H9 (cell line): ENCODE measurements at regions not wholly inside any gene's neighbourhood (a gene's known extent, or its start where the extent isn't known, plus 50 kb on each side); places are given as distances from the start of the nearest gene placed in this dataset.

Experiments used
- DNase-seq: peaks from one replicate; pipeline ENCODE4 v3.0.0-alpha.2; 2017
- H2AFZ ChIP-seq: one replicate; pipeline ENCODE4 v1.6.1; 2013; ENCODE audit warnings: mild to moderate bottlenecking, low read length, control low read depth, moderate library complexity
- H2AK5ac ChIP-seq: 2 replicates; pipeline ENCODE4 v1.6.1; 2013; ENCODE audit warnings: low read length, control low read depth, mixed read lengths; ENCODE audit not compliant: insufficient read length
- H2BK120ac ChIP-seq: one replicate; pipeline ENCODE4 v1.6.1; 2013; ENCODE audit warnings: low read depth, mild to moderate bottlenecking, low read length, control low read depth, inconsistent platforms; ENCODE audit not compliant: poor library complexity, severe bottlenecking
- H2BK12ac ChIP-seq: 2 replicates; pipeline ENCODE4 v1.6.1; 2013; ENCODE audit warnings: low read length, control low read depth, mixed read lengths, low read depth; ENCODE audit not compliant: insufficient read length
- H2BK15ac ChIP-seq: 2 replicates; pipeline ENCODE4 v1.6.1; 2013; ENCODE audit warnings: low read depth, low read length, control low read depth
- H2BK20ac ChIP-seq: one replicate; pipeline ENCODE4 v1.6.1; 2013; ENCODE audit warnings: low read depth, mild to moderate bottlenecking, low read length, control low read depth, inconsistent platforms; ENCODE audit not compliant: poor library complexity, severe bottlenecking
- H2BK5ac ChIP-seq: 2 replicates; pipeline ENCODE4 v1.6.1; 2013; ENCODE audit warnings: low read length, control low read depth, mixed read lengths; ENCODE audit not compliant: insufficient read length
- H3K14ac ChIP-seq: 2 replicates; pipeline ENCODE4 v1.6.1; 2013; ENCODE audit warnings: low read length, control low read depth; ENCODE audit not compliant: insufficient read depth
- H3K18ac ChIP-seq: 2 replicates; pipeline ENCODE4 v1.6.1; 2013; ENCODE audit warnings: low read depth, mild to moderate bottlenecking, mixed read lengths, low read length, control low read depth; ENCODE audit not compliant: insufficient read length
- H3K23ac ChIP-seq: 2 replicates; pipeline ENCODE4 v1.6.1; 2013; ENCODE audit warnings: low read length, control low read depth, mixed read lengths, low read depth; ENCODE audit not compliant: insufficient read length
- H3K23me2 ChIP-seq: 2 replicates; pipeline ENCODE4 v1.6.1; 2013; ENCODE audit warnings: low read depth, mild to moderate bottlenecking, mixed read lengths, low read length, control low read depth; ENCODE audit not compliant: insufficient read length, poor library complexity, severe bottlenecking
- H3K27ac ChIP-seq: 2 replicates; pipeline ENCODE4 v1.5.1; 2013; ENCODE audit warnings: low read length, control low read depth, mixed read lengths, low read depth; ENCODE audit not compliant: insufficient read length
- H3K27me3 ChIP-seq: 2 replicates; pipeline ENCODE4 v1.6.1; 2013; ENCODE audit warnings: low read length, control low read depth, inconsistent platforms; ENCODE audit not compliant: insufficient read depth
- H3K4ac ChIP-seq: 2 replicates; pipeline ENCODE4 v1.6.1; 2013; ENCODE audit warnings: low read depth, mild to moderate bottlenecking, control low read depth, inconsistent platforms, low read length, moderate library complexity
- H3K4me1 ChIP-seq: 2 replicates; pipeline ENCODE4 v1.6.1; 2013; ENCODE audit warnings: low read length, control low read depth, inconsistent platforms; ENCODE audit not compliant: insufficient read depth
- H3K4me2 ChIP-seq: 2 replicates; pipeline ENCODE4 v1.6.1; 2013; ENCODE audit warnings: low read length, control low read depth, mixed read lengths; ENCODE audit not compliant: insufficient read length, insufficient read depth
- H3K56ac ChIP-seq: 2 replicates; pipeline ENCODE4 v1.6.1; 2013; ENCODE audit warnings: low read depth, mild to moderate bottlenecking, mixed read lengths, low read length, control low read depth; ENCODE audit not compliant: insufficient read length
- H3K79me1 ChIP-seq: 2 replicates; pipeline ENCODE4 v1.6.1; 2013; ENCODE audit warnings: low read depth, mild to moderate bottlenecking, moderate library complexity, low read length, control low read depth, inconsistent platforms; ENCODE audit not compliant: insufficient read depth, poor library complexity, severe bottlenecking
- H3K79me2 ChIP-seq: 2 replicates; pipeline ENCODE4 v1.6.1; 2013; ENCODE audit warnings: low read length, control low read depth, inconsistent platforms; ENCODE audit not compliant: insufficient read depth
- H3K9ac ChIP-seq: 2 replicates; pipeline ENCODE4 v1.6.1; 2013; ENCODE audit warnings: low read length, control low read depth, mixed read lengths; ENCODE audit not compliant: insufficient read length; ENCODE audit errors: extremely low read depth
- H3K9me3 ChIP-seq: one replicate; pipeline ENCODE4 v1.6.1; 2013; ENCODE audit warnings: low read depth, low read length, inconsistent platforms; ENCODE audit not compliant: control insufficient read depth
- H3T11ph ChIP-seq: one replicate; pipeline ENCODE4 v1.6.1; 2013; ENCODE audit warnings: mild to moderate bottlenecking, low read length, control low read depth, inconsistent platforms
- H4K20me1 ChIP-seq: one replicate; pipeline ENCODE4 v1.6.1; 2013; ENCODE audit not compliant: control insufficient read depth, insufficient read length, insufficient read depth
- H4K5ac ChIP-seq: 2 replicates; pipeline ENCODE4 v1.6.1; 2013; ENCODE audit warnings: low read depth, mild to moderate bottlenecking, mixed read lengths, low read length, control low read depth; ENCODE audit not compliant: insufficient read length
- H4K8ac ChIP-seq: replicated peaks from 2 replicates; pipeline ENCODE4 v1.6.1; 2013; ENCODE audit warnings: low read length, control low read depth, mixed read lengths, low read depth; ENCODE audit not compliant: insufficient read length
- H4K91ac ChIP-seq: 2 replicates; pipeline ENCODE4 v1.6.1; 2013; ENCODE audit warnings: low read depth, mild to moderate bottlenecking, moderate library complexity, mixed read lengths, low read length, control low read depth; ENCODE audit not compliant: insufficient read length
- H3K27ac Mint-ChIP-seq, 3 experiments: 2 replicates in 2 of 3; 3 replicates in 1 of 3; pipeline ENCODE4 v1.8.0; 2020 to 2021; ENCODE audit warnings: mixed read lengths in 3 of 3, mild to moderate bottlenecking in 1 of 3, moderate library complexity in 1 of 3
- H3K27me3 Mint-ChIP-seq: 2 replicates; pipeline ENCODE4 v1.8.0; 2021; ENCODE audit warnings: low read depth, mild to moderate bottlenecking, moderate library complexity, mixed read lengths
- H3K36me3 Mint-ChIP-seq, 3 experiments: 2 replicates in 2 of 3; 3 replicates in 1 of 3; pipeline ENCODE4 v1.8.0; 2020 to 2021; ENCODE audit warnings: low read depth in 3 of 3, mixed read lengths in 3 of 3; ENCODE audit not compliant: insufficient read depth in 1 of 3
- H3K4me1 Mint-ChIP-seq, 2 experiments: 2 replicates each; pipeline ENCODE4 v1.8.0; 2020; ENCODE audit warnings: mixed read lengths in 2 of 2
- H3K4me3 Mint-ChIP-seq, 2 experiments: 2 replicates in 1 of 2; 3 replicates in 1 of 2; pipeline ENCODE4 v1.8.0; 2020 to 2021; ENCODE audit warnings: mild to moderate bottlenecking in 2 of 2, mixed read lengths in 2 of 2, moderate library complexity in 1 of 2
- H3K9me3 Mint-ChIP-seq, 2 experiments: 2 replicates in 1 of 2; 3 replicates in 1 of 2; pipeline ENCODE4 v1.8.0; 2020; ENCODE audit warnings: mild to moderate bottlenecking in 2 of 2, mixed read lengths in 2 of 2, moderate library complexity in 1 of 2
- WGBS: extraction: QIAGEN DNeasy Blood & Tissue Kit; methylation state at CpG from one replicate; pipeline ENCODE4 v1.1.7; 2013; ENCODE audit warnings: missing lambda C conversion rate, low lambda C conversion rate, mixed read lengths; ENCODE audit not compliant: insufficient read length; ENCODE audit errors: extremely low coverage; 5-methylcytosine and 5-hydroxymethylcytosine counted together
- TF ChIP-seq, protein P1 (sequence below): fragments of 200-600 bp; sonication (generic); conservative IDR thresholded peaks from 3 replicates; pipeline ENCODE4 v1.8.0; 2021; ENCODE audit warnings: antibody characterized with exemption, mild to moderate bottlenecking

DNA sequence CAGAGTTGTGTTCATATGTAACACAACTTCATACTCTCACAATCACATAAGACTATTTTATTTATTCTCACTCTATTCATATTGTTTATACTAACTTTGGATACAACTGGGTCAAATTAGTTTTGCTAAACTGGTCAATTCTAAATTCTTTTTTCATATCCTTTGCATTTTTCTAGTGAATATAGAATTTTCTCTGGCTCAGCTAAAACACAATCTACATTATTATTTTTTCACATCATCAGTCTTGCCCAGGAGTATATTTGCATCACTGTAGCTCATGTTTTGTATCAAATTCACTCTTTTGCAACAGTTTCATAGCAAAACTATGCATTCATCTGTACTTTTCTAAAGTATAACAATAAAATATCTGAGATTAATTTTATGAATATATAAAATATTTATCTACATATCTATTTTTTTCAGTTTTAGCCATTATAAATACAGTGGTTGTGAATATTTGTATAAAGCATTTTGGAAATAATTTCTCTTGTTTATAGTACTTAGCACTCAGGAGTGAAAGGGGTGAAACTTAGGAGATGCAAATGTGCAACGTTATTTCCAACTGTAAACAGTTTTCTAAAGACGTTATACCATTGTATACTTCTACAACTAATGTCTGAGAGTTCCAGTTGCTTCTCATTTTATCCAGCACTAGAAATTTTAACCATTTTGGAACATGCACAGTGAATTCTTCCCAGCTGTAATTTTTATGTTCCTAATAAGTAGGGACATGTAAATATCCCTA is 854.6 kb downstream of the CBLN2 start:
- no peak overlapping the region for H2BK5ac ChIP-seq
- H2BK12ac ChIP-seq = no peak overlapping the region
- H3K27ac ChIP-seq = no peak overlapping the region
- H4K5ac ChIP-seq = no peak overlapping the region
- H4K91ac ChIP-seq = no peak overlapping the region
- no peak overlapping the region for H3K23ac ChIP-seq
- H4K20me1 ChIP-seq = no peaks in the 10 kb centered on the region
- no peaks in the 10 kb centered on the region for H3K27me3 ChIP-seq
- H3T11ph ChIP-seq = no peak overlapping the region
- no peak overlapping the region for H3K18ac ChIP-seq
- H2BK20ac ChIP-seq = no peak overlapping the region
- H3K9me3 ChIP-seq = no peaks in the 10 kb centered on the region
- H3K79me2 ChIP-seq = no peaks in the 10 kb centered on the region
- H3K36me3 Mint-ChIP-seq = no peaks in the 10 kb centered on the region
- no CpG with 5 or more reads among the region's 2 CpGs for WGBS
- no peaks in the 10 kb centered on the region for H3K4me1 Mint-ChIP-seq
- H3K9ac ChIP-seq = no peak overlapping the region
- H3K4me3 Mint-ChIP-seq = no peak overlapping the region
- H4K8ac ChIP-seq = no peak overlapping the region
- no peaks in the 10 kb centered on the region for H3K23me2 ChIP-seq
- H3K79me1 ChIP-seq = no peaks in the 10 kb centered on the region
- no peaks in the 10 kb centered on the region for H3K4me1 ChIP-seq
- no peak overlapping the region for H2AK5ac ChIP-seq
- H2BK120ac ChIP-seq = no peak overlapping the region
- no peak overlapping the region for H3K4ac ChIP-seq
- TF ChIP-seq, protein P1, sequence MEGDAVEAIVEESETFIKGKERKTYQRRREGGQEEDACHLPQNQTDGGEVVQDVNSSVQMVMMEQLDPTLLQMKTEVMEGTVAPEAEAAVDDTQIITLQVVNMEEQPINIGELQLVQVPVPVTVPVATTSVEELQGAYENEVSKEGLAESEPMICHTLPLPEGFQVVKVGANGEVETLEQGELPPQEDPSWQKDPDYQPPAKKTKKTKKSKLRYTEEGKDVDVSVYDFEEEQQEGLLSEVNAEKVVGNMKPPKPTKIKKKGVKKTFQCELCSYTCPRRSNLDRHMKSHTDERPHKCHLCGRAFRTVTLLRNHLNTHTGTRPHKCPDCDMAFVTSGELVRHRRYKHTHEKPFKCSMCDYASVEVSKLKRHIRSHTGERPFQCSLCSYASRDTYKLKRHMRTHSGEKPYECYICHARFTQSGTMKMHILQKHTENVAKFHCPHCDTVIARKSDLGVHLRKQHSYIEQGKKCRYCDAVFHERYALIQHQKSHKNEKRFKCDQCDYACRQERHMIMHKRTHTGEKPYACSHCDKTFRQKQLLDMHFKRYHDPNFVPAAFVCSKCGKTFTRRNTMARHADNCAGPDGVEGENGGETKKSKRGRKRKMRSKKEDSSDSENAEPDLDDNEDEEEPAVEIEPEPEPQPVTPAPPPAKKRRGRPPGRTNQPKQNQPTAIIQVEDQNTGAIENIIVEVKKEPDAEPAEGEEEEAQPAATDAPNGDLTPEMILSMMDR = no peak
- H2BK15ac ChIP-seq = no peak overlapping the region
- H3K4me2 ChIP-seq = no peak overlapping the region
- H3K27me3 Mint-ChIP-seq = no peaks in the 10 kb centered on the region
- H2AFZ ChIP-seq = no peak overlapping the region
- no peak overlapping the region for H3K14ac ChIP-seq
- no peak for DNase-seq
- H3K56ac ChIP-seq = no peak overlapping the region
- no peak overlapping the region for H3K27ac Mint-ChIP-seq
- no peaks in the 10 kb centered on the region for H3K9me3 Mint-ChIP-seq
